GM20431 (cell line): ENCODE measurements at regions not wholly inside any gene's neighbourhood (a gene's known extent, or its start where the extent isn't known, plus 50 kb on each side); places are given as distances from the start of the nearest gene placed in this dataset.

Experiments
- in situ Hi-C: fragments of 300-500 bp; cut with MseI, MboI; formaldehyde crosslinking; loops from one replicate; pipeline ENCODE4 v1.15.0; 2020; ENCODE audit warnings: low sequenced_read_pairs; ENCODE audit not compliant: unreplicated experiment

DNA sequence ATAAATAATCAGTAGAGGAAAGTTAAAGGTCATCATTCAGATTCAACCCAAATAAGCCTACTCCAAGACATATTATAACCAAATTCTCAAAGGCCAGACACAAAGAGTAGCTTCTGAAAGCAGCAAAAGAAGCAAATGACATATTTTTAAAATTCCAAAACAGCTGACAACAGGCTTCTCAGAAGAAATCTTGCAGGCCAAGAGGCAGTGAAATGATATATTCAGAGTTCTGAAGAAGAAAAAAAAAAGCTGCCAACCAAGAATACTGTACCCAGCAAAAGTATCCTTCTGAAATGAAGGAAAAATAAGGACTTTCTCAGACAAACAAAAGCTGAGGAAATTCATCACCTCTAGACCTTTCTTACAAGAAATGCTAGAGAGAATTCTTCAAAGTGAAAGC is 787.1 kb upstream of the TENM4 start:
- in situ Hi-C loops = no loop called here

DNA sequence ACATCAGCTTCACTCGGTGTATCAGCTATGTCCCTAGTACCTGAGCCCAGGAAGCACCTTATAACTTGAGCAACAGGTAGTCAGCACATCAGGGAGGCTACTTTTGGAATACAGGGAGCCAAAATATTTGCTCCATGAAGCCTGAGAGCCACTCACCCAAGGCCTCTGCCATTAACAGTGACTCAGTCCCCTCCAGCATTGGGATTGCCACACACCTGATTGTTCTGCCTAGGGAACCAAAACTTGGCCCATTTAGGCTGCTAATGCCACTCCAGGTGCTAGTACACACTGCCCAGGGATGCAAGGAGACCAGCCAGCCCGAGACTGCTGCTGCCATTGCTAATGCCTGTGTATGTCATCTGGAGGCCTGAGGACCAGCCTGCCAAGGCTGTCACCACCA is 773.6 kb upstream of the TENM4 start:
- in situ Hi-C loops = no loop called here

DNA sequence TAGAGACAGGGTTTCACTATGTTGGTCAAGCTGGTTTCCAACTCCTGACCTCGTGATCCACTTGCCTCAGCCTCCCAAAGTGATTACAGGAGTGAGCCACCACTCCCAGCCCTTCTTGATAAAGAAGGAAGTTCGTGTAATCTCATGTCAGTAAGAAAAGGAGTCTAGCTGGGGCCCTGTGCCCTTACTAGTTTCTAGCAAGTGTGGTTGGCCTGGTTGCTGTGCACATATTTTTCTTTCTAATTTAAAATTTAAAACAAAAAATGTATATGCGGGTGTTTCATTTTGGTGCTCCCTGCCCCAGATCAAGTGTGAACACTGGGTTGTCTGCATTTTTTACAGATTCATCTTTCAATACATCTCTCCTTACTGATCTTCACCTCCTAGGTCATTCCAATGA is 770.8 kb upstream of the TENM4 start:
- in situ Hi-C loops = no loop called here

DNA sequence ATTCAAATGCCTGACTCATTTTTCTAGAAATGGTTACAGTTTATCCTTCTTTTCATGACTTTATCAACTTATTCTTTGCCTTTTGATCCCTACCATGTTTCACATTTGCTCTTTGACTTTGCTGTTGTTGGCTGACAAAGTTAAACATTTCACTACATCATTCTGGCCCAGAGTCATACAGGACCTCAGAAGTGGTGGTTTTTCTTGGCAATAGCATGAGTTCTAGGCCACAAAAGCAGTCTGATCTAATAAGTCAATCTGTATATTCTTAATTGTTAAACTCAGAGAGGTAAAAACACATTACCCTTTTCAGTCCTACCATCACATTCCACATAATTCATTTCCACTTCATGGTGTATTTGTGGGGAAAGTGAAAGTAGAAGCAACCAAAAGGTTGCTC is 763.2 kb upstream of the TENM4 start:
- in situ Hi-C loops = no loop called here

DNA sequence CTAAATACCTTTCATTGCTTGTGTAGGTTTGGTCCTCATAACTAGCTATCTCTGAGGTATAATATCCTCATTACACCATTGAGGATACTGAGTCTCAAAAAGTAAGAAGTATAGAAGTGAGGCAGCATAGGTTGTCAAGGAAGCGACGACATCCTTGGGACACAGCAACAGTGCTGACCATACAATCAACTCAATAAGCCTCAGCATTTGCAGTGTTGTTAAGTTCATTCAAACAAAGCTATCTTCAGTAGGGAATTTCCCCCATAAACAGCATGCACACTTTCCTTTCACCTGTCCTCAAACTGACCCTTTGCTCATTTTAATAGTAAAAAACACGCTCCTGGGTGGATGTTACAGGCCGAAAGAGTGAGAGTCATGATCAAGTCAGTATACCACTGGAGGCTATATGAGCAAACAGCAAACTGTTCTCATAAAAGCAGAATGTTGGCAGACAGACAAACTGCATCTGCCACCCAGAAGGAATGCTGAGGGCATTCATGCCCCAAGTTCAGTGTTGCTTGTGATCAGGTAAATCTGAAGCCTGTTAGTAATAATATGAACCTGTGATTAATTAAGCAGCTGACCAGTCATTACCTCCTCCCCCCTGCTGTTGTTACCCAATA is 756.2 kb upstream of the TENM4 start:
- in situ Hi-C loops = no loop called here

DNA sequence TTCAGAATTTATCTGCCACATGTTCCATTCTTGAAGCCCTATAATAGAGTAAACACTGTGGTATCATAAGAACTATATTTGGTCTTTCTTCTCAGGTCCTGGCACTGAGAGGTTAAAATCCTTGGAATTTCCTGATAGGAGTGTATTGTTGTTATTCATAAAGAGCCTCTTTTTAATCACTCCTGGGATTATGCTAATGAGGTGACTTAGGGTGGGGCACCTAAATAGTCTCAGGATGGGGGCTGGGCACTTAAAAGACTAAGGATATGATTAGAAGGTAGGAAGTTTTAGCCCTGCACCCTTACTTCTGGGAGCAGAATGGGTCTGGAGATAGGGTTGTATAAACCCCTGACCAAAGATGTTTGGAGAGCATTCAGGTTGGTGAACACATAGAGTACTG is 755.2 kb upstream of the TENM4 start:
- in situ Hi-C loops = no loop called here

DNA sequence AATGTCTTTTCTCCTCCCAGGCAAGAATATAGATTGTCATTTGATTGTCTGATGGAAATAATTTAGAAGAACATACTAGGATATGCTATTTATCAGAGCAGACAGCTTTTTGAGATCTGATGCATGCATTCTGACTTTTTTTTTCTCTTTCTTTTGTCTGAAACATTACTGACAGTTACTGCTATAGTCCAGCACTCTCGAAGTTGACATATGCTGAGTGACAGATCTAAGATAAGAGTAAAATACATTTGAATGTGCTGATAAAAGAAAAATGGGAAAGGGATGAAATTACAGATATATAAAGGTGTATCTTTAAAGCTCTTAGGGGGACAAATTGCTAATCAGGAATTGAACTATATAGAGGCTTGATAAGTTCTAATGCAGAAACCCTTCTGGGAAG is 753.8 kb upstream of the TENM4 start:
- in situ Hi-C loops = no loop called here

DNA sequence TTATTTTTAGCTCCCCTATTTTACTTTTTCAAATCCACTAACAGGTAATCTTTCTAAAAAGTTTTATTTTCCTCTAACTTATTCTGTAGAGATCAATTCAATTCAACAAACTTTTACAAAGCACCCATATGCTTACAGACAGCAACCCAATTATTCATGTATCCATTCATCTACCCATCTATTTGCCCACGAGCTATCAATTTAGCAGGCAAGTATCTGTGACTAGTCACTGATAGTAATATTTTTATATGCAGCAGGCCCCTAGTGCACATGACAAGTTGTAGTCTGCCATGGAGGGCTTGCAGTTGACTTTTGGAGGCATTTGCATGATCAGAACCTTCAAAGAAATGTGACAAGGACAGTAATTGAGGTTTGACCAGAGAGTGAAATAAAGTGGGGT is 753.2 kb upstream of the TENM4 start:
- in situ Hi-C loops = no loop called here

DNA sequence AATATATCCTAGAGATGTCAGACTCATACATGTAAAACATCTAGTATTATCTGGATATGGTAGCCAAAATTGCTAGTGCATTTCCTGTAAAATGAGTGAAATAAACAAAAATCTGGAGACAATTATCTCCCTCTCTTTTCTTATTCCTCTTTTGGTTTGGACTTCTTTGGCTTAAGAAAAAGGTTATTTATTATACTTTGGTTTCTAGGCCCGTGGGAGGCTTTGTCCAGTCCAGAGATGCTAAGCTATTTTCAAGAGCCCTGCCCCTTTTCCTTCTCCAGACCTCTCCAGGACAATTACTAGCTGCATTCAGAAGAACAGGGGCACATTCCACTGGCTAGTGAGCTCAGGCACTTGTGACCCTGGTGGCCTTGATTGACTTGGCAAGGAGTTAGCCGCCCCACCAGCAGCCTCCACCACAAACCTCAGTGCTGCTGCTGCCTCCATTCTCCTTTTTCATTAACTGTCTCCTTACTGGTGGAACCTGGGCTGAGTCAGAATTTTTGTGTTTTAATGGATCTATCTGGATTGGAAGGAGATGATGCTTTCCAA is 747.3 kb upstream of the TENM4 start:
- in situ Hi-C loops = no loop called here

DNA sequence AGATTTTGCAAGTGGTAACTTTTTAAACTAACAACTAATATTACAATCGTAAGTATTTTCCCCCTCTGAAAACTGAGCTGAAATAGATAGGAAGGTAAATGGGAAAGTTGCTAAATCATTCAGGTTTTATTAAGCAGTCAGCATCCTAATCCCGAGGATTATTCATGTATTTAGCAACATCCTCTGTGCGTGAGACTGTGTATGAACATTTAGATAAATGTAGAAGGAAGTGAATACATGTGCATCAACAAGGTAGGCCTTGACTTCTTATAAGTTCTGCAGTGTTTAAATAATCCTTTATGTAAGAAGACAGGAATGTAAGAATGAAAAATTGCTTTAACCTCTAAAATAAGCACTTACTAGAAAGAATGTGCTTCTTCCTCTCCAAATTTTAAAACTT is 745.9 kb upstream of the TENM4 start:
- in situ Hi-C loops = no loop called here

DNA sequence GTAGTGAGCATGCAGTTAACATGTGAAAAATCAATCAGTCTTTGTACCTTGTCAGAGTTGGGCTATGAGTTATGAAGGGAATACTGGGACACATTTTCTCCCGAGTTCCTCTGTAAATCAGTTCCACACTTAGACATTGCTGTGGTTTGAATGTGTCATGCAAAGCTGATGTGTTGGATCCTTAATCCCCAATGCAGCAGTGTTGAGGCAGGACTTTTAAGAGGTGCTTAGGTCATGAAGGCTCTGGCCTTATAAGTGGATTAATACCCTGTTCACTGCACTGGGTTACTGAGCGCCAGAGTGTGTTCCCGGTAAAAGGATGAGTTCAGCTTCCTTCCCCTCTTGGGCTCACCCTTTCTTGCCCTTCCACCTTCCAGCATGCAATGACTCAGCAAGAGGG is 742.1 kb upstream of the TENM4 start:
- in situ Hi-C loops = no loop called here

DNA sequence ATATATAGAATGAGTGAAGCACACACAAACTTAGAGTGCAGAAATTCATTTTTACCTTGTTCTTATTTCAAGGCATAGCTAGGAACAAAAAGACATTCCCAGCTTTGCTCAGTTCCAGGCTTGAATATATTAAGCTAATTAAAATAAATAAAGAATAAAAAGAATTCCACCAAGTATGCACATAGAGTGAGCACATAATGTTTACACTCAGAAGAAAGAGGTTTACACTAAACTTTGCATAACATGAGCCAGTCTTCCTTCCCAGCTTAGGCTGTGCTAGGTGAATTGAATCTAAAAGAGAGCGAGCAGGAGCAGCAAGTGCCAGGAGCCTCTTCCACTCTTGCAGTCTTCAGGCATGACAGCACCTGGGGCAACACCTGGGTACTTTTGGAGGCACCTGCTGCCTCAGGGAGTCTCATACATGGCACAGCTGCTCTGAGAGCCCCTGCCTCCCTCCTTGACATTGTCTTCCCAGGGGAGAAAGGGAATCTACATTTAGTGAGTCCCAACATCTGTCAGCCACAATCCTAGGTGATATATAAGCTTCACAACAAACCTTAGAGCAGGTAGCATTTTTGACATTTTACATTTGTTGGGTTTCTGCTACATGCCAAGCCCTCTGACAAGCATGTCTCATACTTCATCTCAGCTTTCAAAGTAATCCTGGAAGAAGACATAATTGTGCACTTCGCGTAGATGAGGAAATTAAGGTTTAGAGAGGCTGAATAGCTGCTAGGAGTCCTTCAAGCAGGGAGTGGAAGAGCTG is 732.7 kb upstream of the TENM4 start:
- in situ Hi-C loops = no loop called here

DNA sequence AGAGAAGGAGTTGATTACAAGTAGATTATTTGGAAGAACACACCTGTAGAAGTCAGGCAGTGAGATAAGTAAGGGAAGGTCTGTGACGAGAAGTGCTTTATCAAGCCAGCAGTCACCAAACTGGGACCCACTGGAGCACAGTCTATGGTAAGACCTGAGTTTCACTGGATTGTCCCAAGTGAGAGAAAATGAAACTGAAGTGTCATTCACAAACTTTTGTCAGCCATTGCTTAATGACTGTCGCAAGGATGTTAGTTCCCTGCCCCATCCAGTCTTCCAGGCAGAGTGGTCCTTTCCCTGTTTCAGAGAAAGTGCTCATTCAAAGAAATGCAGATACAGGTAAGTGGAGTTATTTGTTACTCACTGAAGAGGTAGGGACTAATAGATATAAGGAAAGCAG is 728.0 kb upstream of the TENM4 start:
- in situ Hi-C loops = no loop called here

DNA sequence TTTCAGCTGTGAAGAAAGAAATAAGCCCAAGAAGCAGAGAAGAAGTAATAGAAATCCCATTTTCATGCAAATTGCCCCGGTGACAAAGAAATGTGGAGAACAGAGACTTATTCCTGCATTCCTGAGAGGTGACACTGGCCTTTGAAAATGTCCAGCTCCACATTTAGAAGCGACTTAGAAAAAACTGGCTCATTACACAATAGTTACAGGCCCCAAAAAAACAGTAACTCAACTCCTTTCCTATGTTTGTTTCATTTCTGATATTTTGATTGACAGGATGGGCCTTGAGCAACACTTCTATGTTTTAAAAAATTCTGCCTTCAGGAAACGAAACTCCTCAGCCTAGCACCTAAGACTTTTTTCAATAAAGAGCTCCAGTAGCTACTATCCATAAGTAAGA is 726.9 kb upstream of the TENM4 start:
- in situ Hi-C loops = no loop called here

DNA sequence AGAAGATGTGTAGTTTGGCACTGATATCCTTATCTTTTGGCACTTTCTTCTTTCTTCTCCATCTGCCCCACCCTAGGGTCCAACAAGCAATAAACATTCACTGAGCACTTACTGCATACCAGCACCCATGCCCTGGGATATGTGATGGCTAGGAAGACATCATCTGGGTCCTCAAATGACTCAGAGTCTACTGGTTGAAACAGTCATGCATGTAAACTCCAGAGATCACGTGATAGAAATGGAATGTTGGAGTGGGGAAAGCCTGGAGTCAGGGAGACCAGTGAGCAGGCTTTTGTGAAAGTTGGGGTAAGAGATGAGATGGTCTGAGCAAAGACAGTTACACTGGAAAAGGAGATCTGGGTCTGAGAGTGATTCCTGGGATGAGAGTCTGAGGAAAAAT is 724.9 kb upstream of the TENM4 start:
- in situ Hi-C loops = no loop called here

DNA sequence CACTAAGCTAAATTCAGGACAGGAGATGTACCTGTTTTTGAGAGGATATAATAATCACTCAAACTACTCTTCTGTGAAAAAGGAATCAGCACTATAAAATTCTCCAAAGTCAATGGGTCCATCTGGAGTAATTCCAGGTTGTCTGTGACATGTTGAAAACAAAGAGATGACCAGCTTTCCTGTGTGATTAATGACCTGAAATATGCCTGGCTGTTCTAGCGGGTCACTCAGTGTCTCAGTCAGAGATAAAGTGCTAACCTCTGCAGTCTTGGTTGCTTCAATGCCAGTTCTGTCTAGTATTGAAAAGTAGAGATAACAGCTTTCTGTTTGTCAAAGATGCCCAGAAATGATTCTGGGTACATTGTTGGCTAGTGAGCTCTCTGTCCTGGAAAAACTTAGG is 722.6 kb upstream of the TENM4 start:
- in situ Hi-C loops = no loop called here

DNA sequence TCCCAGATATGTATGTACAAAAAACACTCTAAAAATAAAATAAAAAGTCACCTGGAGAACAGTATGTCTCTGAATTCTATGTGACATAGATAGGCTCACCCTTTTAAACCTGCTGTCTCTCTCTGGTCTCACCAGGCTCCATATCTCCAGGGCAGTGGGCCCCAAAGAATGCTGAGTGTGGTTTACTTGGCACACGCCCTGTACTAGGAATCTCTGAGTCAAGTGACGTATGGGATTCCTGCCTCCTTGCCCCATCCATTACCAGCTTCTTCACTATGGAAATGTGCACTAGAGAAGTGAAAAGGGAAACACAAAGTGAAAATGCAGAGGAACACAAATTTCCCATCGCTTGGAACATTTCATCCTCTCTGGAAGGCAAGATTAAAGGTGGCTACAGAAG is 722.2 kb upstream of the TENM4 start:
- in situ Hi-C loops = no loop called here

DNA sequence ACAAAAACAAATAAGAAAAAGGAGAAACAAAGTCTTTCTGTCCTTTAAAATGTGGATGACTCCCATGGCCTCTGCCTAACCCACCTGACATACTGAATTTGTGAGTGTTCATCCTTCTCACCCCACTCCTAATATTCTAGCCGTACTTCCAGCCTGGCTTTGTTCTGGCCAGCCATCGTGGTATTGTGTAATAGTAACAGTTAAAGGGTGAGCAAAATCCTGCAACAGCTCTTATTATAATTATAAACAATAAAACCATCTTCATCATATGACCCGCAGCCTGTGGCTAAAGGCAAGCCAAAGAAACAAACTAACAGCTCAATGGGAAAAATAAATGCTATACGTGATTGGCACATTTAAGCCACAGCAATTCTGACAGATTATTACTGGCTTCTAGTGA is 721.6 kb upstream of the TENM4 start:
- in situ Hi-C loops = no loop called here

DNA sequence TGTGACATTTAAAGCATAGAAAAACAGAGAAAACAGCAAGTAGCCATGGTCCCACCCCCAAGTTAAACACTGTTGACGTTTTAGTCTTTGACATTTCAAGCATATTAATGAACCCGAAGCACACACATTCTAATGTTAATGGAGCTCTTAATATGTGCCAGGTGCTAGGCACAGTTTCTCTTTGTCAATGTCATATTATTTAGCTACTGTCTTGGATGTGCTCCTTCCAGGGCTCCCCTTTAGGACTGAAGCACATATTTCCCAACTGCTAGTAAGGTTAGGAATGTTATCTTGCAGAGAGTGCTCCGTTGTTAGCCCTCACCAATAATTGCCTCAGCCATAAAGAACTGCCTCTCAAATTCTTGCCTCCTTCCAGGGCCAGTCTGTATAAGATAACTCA is 716.6 kb upstream of the TENM4 start:
- in situ Hi-C loops = no loop called here

DNA sequence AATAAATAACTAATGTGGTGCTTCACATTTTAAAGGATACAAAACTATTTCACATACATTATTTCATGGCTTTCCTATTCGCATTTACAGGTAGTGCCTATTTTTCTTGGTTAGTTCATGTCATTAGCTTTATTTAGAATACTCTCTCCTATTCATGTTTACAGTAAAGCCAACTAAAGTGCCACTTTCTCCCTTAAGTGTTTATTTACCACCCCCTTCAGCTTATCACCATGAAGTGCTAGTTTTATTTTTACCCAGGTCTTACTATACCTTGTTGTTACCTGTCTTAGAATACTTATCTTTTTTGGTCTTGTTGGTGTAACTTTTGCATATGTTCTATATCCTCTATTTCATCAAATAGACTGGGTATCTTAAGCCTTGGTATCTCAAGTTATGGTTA is 715.2 kb upstream of the TENM4 start:
- in situ Hi-C loops = no loop called here

DNA sequence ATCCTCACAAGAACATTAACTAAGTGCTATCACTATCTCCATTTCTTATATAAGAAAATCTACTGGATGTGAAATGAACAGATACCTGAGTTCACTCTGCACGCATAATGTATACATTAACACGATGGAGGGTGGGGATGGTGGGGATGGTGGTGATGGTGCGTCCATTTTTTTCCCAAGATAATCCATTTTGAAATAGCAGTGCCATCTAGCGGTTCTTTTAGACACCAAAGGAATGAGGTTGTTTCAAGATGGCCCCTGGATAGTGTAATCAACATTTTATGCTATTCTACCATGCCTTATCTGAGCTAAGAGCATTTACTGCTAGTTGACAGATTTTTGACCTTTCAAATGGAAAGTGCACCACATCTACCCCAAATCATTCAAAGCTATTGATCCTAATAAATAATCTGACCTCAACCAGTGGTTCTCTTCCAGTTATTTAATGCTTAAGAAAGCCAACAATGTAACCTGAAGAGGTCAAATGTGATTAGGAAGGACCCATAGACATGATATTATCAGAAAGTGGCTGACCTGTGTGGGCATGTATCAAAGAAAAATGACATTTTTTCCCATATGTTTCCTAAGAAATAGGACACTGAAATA is 714.7 kb upstream of the TENM4 start:
- in situ Hi-C loops = no loop called here
